HK-2 (cell line): ENCODE measurements at regions not wholly inside any gene's neighbourhood (a gene's known extent, or its start where the extent isn't known, plus 50 kb on each side); places are given as distances from the start of the nearest gene placed in this dataset.
"Not testable (repeated sequence)": the region's sequence is repeated elsewhere in the genome, so short reads cannot be mapped to it uniquely, and the experiment has no call there.

ENCODE experiments used
- DNase-seq: peaks from one replicate; pipeline ENCODE4 v3.0.0-alpha.2; 2018; ENCODE audit not compliant: unreplicated experiment

DNA sequence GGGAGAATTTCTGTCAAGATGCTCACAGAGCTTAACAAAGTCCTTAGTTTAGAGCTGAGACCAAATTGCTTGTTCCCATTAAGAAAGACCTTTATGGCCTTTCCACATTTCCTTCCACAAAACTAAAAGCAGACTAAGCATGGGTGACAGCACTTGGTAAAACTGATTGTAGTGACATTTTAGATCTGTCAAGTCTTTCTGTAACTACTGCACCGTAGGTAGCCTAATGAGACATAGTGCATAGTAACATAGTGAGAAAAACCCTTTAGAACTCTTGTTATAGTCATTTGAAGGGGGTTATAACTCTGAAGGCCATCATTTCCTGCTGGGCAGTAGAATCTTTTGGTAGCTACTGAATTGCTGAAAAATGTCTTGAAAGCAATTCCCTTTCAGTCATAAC, 990.9 kb upstream of the CNTN5 start:
- no peak for DNase-seq

DNA sequence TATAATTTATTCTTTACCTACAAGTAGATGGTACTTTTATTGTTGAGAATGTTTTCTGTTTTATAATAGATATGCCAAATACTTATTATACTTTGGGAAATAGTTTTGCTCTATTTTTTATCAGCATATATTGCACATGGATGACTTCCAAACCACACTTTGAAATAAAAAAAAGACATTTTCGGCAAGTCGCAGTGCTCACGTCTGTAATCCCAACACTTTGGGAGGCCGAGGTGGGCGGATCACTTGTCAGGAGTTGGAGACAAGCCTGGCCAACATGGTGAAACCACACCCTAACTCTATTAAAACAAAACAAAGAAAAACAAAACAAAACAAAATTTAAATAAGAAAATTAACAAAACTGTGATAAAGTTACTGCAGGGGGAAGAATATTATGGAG, 983.9 kb upstream of the CNTN5 start:
- no peak for DNase-seq

DNA sequence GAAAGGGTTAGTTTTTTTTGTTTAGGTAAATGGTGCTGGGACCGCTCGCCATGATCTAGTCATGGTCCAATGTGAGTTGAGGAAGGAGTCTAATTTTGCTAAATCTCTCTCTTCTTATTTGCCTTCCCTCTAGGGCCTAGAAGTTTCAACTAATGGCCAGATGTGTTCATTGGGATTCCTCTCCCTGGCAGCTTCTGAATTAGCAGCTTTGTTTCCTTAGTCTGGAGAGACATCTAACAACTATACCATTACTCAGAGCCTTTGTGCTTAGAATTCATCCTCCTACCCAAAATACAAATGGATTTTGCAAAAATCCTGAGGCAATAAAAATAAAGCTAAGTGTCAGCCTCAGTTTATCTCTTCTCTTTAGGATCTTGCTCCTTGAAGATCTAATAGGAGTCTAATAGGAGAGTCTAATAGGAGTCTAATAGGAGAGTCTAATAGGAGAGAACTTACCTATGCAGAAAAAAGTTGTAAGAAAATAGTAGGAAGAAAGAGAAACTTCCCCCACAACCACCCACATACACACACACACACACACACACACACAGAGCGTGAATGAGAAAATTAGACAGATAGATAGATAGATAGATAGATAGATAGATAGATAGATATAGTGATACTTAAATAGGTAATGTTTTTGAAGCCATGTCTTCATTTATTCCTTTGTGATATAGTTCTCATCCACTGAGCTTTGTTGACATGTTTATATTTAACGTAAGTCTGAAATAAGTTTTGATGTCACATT, 980.5 kb upstream of the CNTN5 start:
- no peak for DNase-seq

DNA sequence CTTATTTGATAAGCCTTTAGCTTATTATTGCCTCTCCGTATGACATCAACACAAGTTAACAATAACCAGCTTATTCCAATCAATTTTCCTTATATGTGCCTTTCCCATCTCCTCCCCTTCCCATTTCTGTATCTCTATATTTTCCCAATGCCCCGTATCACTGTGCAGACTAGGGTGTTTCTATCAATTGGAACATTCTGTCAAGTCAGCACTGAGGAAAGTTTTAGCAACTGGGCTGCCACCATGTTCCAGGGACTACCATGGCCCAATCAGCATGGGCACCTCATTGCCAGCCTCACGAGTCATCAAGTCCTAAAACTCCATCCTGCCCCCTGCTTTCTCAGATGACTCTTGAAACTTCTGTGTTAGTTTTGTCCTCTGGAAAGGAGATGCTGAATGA, 973.1 kb upstream of the CNTN5 start:
- DNase-seq: no peak

DNA sequence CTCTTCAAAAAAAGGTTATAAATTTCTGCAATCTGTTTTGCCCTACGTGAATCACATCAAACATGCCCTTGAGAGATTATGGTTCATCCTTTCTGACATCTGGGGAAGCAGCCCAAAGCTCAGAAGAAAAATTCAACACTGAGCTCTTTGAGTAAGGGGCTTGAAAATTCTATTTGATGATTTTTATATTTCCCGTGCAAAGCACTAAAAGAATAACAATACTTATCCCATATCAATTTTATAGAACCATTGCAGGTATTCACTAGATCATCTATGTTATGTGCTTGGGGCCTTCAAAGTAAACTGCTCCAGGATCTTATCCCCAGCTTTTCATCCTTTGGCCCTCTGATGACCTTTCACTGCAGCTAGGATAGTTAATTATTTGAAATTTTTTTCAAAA, 966.9 kb upstream of the CNTN5 start:
- no peak for DNase-seq

DNA sequence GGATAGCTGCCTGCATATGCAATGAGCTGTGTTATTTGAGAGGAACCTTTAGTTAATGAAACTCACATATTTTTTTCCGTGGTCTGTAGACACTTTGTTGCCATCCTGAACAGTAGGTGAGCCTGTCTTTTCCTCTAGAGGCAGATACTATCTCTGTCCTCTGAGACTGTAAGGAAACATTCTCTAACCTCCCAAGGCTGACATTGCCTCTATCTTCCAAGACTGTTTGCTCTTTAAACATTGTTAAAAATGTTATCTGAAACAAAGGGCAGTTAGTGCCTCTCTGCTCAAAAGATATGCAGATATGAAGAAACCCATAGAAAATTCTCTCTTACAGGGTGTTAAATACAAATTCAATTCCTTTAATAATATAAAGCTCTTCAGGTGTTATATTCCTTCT, 963.8 kb upstream of the CNTN5 start:
- DNase-seq: no peak

DNA sequence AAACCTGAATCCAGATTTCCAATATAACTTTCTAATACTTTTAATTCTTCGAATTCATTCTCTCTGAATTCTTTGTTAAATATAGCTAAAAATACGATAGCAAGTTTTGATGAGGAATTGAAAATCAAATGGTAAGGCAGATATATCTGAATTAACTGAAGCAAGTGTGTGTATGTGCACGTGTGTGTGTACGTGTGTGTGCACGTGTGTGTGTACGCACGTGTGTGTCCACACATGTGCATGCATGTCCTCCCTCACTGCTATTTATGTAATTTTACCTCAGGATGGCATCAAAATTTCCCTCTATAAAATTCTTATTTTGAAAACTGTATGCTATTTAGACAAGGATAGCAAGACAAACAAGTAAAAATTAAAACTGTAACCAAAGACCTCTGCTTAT, 961.3 kb upstream of the CNTN5 start:
- DNase-seq: no peak

DNA sequence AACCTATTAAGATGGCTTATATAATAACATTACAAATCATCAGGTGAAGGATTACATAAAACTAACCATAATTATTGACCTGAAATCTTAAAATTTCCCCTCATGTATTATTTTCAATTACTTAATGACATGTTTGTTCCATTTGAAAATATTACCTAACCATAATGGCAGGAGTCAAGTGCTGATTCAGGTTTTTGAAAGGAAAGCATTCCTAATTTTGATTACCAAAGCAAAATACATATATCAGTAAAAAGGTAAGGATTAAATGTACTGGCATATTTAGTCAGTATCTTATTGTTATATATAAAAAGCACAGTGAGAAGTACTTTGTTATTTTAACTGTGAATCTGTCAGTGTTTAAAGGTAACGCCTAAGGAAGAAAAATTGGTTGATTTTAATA, 960.0 kb upstream of the CNTN5 start:
- no peak for DNase-seq

DNA sequence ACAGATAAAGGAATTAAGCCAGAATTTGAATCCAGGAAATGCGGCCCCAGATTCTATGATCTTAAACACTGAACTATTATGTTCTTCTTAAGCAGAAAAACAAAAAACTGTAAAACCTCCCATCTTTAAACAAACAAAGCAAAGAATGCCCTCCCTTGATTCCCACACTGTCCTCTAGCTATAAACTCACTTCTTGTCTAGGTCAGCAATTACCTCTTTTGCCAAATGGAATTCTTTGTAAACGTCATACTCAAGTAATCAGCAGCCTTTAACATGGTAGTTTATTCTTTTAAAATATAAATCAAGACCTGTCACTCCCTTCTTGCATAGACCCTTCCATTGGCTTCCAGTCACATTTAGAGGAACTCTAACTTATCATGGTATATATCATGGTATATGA, 958.9 kb upstream of the CNTN5 start:
- no peak for DNase-seq

DNA sequence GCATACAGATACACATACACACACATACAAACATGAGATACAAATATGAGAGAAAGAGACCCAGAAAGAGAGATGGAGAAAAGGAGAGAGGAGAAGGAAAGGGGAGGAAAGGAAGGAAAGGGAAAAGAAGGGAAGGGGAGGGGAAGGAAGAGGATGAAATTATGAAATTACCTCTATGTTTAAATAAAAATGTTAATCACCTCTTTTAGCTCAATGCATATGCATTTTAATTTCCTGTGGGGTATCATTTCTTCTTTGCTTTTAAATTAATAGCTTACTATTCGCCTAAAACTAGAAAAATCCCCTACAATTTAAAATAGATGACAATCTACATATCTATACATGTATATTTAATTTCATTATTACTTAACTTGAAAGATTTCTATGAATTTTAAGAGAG, 958.0 kb upstream of the CNTN5 start:
- no peak for DNase-seq

DNA sequence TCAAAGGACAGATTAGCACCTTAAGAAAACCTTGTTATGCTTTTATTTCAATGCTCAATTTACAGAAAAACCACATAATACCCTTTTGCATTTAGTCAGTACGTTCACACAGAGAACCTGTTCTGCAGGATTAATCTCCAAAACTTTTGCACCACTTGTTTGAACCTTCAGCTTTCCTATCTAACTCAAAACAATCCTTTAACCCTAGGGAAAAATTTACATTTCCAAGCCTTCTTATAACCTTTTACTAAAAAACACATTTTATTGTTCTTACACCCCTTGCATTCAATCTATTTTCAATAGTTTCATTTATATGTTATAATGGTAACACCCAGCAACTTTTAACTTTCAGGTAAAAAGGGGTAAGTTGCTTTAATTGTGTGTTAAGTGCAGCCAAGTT, 952.5 kb upstream of the CNTN5 start:
- no peak for DNase-seq

DNA sequence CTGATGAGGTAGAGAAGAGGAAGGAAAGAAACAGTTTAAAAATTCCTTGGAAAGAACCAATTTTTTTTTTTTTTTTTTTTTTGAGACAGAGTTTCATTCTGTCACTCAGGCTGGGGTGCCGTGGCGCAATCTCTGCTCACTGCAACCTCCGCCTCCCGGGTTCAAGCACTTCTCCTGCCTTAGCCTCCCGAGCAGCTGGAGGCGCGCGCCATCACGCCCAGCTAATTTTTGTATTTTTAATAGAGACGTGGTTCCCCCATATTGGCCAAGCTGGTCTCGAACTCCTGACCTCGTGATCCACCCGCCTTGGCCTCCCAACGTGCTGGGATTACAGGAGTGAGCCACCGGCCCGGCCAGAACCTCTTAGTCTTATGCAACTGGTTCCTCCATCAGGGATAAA, 951.6 kb upstream of the CNTN5 start:
- not testable (repeated sequence) for DNase-seq

DNA sequence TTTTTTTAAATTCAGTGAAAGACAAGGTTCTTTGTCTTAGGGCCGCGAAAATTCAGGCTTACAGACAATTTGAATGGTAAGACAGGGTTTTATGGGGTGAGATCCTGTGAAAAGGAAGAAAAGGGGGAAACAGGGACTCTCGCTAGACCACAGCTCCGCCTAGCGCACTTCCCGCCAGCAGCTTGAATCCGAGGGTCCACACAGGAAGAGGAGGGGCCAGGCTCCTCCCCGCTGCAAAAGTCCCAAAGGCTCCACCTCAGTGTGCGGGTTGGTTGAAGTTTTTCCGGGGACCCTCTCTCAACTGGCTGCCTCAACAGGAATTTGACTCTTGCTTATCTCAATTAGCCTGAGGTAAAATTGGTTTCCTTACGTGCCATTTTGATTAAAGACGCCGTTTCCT, 950.9 kb upstream of the CNTN5 start:
- no peak for DNase-seq

DNA sequence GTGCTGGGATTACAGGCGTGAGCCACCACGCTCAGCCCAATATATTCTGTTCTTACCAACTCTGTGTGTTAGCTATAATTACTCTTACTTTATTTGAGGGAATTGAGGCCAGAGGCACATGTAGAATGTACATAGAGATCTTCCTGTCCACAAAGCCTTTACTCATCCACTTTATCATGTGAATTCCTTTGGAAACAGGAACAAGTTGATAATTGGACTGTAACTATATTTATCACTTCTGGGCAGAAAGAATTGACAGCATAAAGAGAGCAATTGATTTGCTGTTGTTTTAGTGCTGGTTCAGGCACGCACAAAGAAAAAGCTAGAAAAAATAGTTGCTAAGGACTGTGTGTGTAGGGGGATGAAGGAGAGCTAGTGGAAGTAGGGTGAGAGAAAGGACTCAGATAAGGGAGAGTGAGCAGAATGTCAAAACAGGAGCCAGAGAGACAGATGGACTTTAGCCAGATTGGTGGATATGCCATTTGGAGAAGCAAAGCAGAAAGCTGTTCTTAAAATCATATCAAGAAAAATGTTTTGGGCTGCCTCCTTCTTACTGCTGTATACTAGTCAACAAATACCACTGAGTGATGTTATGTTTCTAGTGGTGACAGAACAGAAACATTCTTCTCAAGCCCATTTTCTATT, 929.8 kb upstream of the CNTN5 start:
- DNase-seq: no peak

DNA sequence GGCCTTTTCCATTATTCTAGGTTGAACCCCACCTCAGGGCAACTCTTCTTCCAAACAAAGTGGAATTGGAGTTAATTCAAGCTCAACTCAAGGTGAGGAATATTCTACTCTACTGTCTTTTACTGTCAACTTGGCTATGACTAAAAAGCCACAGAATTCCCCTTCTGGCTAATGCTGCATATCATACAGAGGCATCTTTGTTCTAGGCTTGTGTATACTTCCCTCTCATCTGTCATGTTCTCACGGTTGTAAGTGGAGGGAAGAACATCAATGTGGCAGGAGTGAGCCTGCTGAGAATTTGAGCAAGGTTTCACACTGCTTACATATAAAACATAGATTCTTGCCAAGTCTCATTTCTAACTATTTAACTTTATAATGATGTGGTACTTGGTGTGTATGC, 921.4 kb upstream of the CNTN5 start:
- DNase-seq: no peak

DNA sequence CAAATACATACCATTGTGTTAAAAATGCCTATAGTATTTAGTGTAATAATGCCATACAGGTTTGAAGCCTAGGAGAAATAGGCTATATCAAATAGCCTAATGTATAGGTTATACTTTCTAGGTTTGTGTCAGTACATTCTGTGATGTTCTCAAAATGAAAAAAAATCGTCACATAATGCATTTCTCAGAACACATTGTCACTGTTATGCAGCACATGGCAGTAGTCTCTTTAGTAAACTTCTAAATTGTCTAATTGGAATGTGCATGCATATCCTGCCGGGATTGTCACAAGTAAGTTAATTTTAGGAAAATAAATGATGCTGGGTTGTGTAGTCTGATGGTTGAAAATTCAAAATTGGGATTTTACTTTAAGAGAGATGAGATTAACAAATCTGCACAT, 920.1 kb upstream of the CNTN5 start:
- DNase-seq: no peak

DNA sequence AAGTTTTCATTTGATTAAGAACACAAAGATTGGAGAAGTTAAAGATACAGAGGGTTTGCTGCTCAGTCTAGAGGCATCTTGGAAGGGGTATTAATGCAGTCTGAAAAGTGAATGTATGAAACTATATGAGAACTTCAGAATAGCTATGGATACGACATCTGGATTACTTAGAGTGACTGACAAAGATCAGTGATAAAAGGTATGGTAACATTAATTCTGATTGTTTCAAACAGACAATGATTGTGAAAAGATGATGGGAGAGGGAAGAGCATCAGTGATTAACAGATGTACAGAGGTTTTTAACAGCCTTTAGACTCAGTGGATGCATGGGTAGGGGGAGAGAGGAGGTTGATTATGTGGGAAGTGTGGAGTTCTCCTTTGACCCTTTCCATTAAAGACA, 919.4 kb upstream of the CNTN5 start:
- no peak for DNase-seq

DNA sequence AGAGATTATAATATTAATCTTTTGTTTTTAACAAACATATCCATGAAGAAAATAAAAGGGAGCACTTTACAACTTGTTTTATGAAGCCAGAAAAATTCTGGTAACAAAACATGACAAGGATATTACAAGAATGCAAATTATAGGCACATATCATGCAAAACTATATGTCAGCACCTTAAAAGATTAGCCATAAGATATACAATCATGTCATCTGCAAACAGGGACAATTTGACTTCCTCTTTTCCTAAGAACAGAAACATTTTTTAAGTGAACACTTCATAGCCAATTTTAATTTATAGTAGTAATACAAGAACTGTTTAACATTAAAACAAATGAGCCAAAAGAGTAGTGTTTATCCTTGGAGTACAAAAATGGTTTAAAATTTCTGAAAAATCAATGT, 916.5 kb upstream of the CNTN5 start:
- no peak for DNase-seq

DNA sequence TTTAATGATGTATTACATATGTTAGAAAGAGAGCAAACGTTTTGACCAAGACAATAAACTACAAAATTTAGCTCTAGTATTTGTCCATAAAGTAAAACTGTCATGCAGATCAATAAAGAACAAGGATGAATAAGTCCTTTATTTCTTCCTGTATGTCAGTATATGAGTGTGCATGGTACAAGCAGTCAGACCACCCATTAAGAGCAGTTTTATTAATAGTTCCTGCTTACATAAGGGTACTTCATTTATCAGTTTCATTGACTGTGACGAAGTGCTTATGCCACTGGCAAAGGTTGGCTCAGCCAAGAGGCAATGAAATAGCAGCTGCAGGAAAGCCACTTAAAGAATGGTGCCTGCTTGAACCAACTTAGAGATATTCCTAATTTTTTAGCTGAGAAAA, 913.0 kb upstream of the CNTN5 start:
- DNase-seq: no peak

DNA sequence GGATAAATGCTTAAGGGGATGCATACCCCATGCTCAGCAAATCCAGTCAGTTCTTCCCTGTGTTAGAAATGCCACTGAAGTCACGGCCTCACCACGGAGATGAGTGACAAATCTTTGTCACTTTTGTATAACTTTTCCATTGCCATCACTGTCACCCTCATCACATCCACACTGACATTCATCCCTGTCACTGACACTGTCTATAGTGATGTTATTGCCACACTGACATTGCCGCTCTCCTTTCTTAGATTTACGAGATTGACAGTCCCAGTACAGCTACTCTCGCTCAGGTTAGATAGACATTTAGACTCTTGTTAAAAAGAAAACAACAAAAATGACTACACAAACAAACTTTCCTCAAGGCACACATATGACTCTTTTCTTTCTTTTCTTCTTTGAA, 910.7 kb upstream of the CNTN5 start:
- no peak for DNase-seq

DNA sequence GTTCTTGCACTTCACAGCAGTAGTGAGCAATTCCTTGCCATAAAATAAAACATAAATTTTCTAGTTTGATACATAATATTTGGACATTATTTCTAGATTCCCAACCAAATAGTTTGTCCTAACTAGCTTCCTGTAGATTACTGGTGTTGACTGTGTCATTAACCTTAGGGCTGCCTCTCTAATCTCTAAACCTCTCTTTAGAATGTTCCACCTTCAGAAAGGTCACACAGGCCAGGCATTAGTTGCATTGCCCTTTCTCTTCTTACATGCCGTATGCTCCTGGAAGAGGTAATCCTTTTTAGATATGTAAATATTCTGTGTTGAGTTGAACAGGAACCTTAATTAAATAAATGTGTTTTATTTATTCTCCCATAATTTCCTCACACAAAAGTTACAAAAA, 904.9 kb upstream of the CNTN5 start:
- no peak for DNase-seq

DNA sequence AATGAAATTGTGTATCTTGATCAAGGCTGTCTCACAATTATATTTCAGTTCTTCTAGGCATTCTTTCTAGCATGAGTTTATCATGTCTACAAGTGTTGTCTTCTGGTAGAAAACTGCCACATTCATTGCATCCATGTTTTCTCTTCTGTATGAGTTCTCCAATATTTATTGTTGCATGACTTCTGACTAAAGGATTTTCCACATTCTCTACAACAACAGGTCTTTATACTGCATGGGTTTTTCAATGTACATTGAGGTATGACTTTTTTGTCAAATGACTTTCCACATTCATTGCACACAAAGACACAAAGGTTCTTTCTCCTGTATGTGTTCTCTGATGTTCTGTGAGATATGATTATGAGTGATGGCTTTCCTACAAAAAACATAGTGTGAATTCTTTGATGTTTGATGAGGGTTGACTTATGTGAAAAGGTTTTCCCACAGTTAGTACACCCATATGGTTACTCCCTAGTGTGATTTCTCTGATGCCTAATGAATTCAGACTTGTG, 890.6 kb upstream of the CNTN5 start:
- no peak for DNase-seq

DNA sequence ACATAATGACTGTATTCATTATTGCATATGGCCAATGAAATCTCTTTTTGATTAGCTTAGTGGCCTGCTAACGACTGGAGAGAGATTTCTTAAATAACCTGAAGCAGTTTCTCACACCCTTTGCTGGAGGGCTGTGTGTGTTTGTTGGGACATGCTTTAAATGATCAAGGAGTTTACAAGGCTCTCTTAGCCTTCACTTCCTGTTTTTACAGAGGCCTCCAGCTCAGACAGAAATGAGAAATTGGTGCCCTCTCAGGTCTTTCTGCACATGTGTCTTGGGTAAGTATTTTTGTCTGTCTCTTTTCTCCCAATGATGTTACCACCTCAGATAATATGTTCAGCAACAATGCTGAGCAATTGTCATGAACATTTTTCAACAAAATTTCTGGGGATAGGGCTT, 884.4 kb upstream of the CNTN5 start:
- no peak for DNase-seq

DNA sequence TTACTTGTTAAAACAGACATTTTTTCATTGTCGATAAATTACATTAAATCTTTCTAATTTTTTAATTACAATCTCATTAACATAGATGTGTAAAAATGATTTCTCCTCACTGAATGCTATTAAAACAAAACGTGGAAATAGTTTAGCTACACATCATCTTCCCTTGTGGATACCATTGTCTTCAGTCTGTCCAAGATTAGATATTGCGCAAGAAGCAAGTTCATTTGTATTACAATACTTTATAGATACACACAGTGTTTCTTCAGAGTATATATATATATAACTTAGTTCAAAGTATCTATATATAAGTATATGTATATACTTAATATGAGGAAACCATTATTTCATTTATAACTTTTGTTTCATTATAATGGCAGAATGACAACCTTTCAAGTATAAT, 883.3 kb upstream of the CNTN5 start:
- DNase-seq: no peak
